Adrenal gland (tissue), 5 donors: ENCODE measurements at regions not wholly inside any gene's neighbourhood (a gene's known extent, or its start where the extent isn't known, plus 50 kb on each side); places are given as distances from the start of the nearest gene placed in this dataset.

Source experiments
- CTCF ChIP-seq, 6 experiments: fragments of 450-650 bp in 4 of 6; fragments of 200-600 bp in 2 of 6; sonication (generic) in 1 of 6; IDR thresholded peaks; 1 replicate in 5 of 6; 2 replicates in 1 of 6; pipeline versions ENCODE4 v1.5.1 to v1.8.0; 2016 to 2021; ENCODE audit warnings: antibody characterized with exemption in 6 of 6, mild to moderate bottlenecking in 2 of 6, moderate library complexity in 1 of 6
- POLR2A ChIP-seq, 2 donors: fragments of 450-650 bp; IDR thresholded peaks; one replicate each; pipeline ENCODE4 v1.6.1; 2017; ENCODE audit warnings: antibody characterized with exemption in 2 of 2, mild to moderate bottlenecking in 2 of 2, moderate library complexity in 1 of 2
- donor health status: DM: no; HTN: no; CAD: no.

DNA sequence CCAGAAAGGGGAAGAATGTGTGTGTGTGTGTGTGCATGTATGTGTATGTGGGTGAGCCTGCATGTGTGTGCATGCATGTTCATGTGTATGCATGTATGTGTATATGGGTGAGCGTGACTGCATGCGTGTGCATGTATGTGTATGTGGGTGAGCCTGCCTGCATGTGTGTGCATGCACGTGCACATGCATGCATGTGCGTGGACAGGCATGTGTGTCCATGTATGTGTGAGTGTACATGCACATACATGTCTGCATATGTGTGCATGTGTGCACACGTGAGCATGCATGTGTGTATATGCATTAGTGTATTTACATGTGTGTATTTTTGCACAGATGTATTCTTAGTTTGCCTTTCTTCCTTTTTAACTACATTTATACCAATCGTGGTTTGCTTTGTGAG lies 601.5 kb downstream of the QKI start:
- TF ChIP-seq POLR2A (IDR thresholded peaks at IDR 0.05) (no peak), CTCF (IDR thresholded peaks at IDR 0.05) (no peak)
